ENCODE measurements at regions not wholly inside any gene's neighbourhood (a gene's known extent, or its start where the extent isn't known, plus 50 kb on each side); places are given as distances from the start of the nearest gene placed in this dataset.
"Not testable (repeated sequence)": the region's sequence is repeated elsewhere in the genome, so short reads cannot be mapped to it uniquely, and the experiment has no call there.

DNA sequence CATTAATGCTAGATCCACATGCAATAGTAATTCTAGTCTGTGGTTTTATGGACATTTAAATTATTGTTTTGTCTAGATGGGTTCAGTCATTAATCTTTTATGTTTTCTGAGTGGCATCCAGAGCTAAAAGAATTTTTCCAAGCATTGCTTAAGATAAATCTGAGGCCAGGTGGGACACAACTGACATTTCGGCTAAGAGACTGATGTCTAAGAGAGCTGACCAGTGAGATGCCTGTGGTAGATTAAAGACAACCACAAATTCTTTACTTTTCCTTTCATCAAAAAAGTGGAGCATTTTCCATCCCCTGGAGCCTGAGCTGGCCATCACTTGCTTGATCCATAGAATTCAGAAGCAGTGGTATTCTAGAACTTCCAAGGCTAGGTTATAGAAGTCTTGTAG lies 182.2 kb downstream of the NRP2 start:
- no peak overlapping the region for H3K4me3 ChIP-seq
- intact Hi-C loops (cut with DNase I, micrococcal nuclease): no loop called here

DNA sequence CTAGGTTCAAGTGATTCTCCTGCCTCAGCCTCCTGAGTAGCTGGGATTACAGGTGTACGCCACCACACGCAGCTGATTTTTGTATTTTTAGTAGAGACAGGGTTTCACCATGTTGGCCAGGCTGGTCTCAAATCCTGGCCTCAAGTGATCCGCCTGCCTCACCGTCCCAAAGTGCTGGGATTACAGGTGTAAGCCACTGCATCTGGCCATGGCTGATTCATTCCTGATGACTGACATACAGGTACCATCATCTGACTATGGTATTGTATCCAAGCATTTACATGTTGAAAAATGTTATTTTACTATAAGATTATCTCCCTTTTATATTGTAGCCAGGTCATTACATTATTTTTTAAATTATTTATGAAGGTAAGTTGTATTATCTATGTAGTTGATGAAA lies 180.5 kb downstream of the NRP2 start:
- H3K4me3 ChIP-seq; H3K36me3 ChIP-seq (ENCODE audit: low read depth); DNase-seq; intact Hi-C loops (cut with DNase I, micrococcal nuclease); H3K4me1 ChIP-seq (ENCODE audit: low read depth); ATAC-seq; H3K9me3 ChIP-seq: not testable (repeated sequence)

More for the DNA sequence above, 182.2 kb downstream of the NRP2 start:
- H3K9me3 ChIP-seq: no peaks in the 10 kb centered on the region
- ATAC-seq: no peak
- TF ChIP-seq, protein P1, sequence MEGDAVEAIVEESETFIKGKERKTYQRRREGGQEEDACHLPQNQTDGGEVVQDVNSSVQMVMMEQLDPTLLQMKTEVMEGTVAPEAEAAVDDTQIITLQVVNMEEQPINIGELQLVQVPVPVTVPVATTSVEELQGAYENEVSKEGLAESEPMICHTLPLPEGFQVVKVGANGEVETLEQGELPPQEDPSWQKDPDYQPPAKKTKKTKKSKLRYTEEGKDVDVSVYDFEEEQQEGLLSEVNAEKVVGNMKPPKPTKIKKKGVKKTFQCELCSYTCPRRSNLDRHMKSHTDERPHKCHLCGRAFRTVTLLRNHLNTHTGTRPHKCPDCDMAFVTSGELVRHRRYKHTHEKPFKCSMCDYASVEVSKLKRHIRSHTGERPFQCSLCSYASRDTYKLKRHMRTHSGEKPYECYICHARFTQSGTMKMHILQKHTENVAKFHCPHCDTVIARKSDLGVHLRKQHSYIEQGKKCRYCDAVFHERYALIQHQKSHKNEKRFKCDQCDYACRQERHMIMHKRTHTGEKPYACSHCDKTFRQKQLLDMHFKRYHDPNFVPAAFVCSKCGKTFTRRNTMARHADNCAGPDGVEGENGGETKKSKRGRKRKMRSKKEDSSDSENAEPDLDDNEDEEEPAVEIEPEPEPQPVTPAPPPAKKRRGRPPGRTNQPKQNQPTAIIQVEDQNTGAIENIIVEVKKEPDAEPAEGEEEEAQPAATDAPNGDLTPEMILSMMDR (IDR thresholded peaks at IDR 0.05): no peak
- no peak for DNase-seq
- no peaks in the 10 kb centered on the region for H3K4me1 ChIP-seq (ENCODE audit: low read depth)
- no peaks in the 10 kb centered on the region for H3K36me3 ChIP-seq (ENCODE audit: low read depth)

DNA sequence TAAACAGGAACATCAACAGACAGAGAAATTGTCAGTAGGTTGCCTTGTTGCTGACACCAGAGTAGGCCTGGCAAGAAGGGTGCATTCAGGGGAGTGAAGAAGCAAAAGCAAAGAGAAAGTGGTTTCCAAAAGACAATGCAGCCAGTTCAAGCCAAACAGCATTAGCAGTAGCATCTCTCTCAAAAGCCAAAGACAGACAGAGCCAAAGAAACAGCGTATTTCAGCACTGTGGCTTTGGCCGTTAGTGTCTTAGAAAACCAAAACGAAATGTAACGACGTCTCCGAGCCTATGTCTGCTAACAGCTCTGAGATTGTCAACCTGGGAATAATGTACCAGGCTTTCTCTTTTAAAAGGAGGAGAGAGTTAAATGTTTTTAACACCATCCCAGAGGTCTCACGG lies 178.6 kb downstream of the NRP2 start:
- no peaks in the 10 kb centered on the region for H3K4me1 ChIP-seq (ENCODE audit: low read depth)
- DNase-seq (no peak), ATAC-seq (no peak)
- H3K36me3 ChIP-seq (ENCODE audit: low read depth): no peaks in the 10 kb centered on the region
- H3K4me3 ChIP-seq: no peak overlapping the region
- no peaks in the 10 kb centered on the region for H3K9me3 ChIP-seq
- intact Hi-C loops (cut with DNase I, micrococcal nuclease): no loop called here
- TF ChIP-seq, protein P1 (IDR thresholded peaks at IDR 0.05): no peak

DNA sequence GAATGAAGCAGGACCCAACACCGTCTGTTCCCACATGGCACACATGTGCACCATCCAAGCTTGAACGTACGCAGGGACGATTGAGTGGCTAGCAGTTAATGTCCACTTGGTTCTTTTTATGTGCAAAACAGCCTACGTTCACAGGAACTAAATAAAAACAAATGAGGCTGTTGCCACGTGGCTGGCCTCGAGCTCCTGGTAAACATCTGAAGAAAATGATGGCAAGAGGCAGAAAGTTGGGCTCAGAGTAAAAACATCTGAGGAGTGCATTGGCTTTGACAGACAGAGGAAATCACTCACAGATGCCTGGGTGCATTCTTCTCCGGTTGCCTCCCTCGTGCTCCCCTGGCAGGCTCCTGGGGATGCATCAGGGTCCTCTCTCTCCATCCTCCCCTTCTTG lies 177.9 kb downstream of the NRP2 start:
- ATAC-seq (no peak), DNase-seq (no peak)
- TF ChIP-seq, protein P1 (IDR thresholded peaks at IDR 0.05): no peak
- intact Hi-C loops (cut with DNase I, micrococcal nuclease): no loop called here
- Histone ChIP-seq H3K36me3 (ENCODE audit: low read depth) (no peaks in the 10 kb centered on the region), H3K4me1 (ENCODE audit: low read depth) (no peaks in the 10 kb centered on the region), H3K9me3 (no peaks in the 10 kb centered on the region), H3K4me3 (no peak overlapping the region)

DNA sequence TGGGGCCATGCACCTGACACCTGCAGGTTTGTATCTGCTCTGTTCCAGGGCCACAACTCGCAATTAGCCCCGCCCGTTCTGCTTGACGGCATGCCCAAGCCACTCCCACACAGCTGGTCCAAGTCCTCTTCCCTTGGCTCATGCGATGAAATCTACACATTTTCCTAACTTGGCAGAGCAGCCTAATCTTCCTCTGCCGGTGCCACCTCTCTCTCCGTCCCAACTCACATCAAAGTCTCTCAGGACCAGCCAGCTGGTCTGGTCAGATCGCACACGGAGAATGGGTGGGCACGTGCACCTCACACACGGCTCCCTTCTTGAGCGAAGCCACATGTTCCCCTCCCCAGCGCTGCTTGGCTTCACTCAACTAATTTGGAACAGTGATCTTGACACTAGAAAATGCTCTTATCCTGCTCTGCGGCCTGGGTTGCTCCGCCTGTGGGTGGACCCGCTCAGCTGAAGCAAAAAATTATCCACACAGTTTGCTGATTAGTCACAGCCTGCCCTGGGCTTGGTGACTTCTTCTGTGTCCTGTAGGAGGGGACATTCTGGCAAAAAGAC lies 176.7 kb downstream of the NRP2 start:
- Histone ChIP-seq H3K4me1 (ENCODE audit: low read depth) (no peaks in the 10 kb centered on the region), H3K9me3 (no peaks in the 10 kb centered on the region), H3K36me3 (ENCODE audit: low read depth) (no peaks in the 10 kb centered on the region), H3K4me3 (no peak overlapping the region)
- TF ChIP-seq, protein P1 (IDR thresholded peaks at IDR 0.05): no peak
- peak in 2 of 3 donors; percentile 55 for DNase-seq
- intact Hi-C loops (cut with DNase I, micrococcal nuclease): no loop called here
- peak; percentile 65 for ATAC-seq

DNA sequence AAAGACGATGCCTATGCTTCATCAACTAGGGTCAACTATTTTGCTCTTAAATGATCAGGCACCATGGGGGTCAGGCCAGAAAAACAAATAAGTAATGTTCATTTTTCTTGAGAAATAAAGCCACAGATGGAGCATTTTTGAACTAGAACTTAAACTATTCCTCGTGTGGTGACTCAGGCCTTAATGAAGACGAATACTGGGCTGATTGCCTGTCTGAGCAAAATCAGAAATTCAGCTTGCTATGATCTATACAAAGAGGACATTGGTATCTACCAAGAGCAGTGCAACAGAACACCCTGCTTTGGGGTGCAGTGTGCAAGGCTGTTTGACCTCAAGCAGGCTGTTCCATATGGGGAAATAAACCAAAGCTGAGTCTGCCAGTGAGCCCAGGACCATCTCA lies 176.0 kb downstream of the NRP2 start:
- Histone ChIP-seq H3K36me3 (ENCODE audit: low read depth) (no peaks in the 10 kb centered on the region), H3K4me1 (ENCODE audit: low read depth) (no peaks in the 10 kb centered on the region), H3K4me3 (no peak overlapping the region), H3K9me3 (no peaks in the 10 kb centered on the region)
- ATAC-seq (no peak), DNase-seq (no peak)
- TF ChIP-seq, protein P1 (IDR thresholded peaks at IDR 0.05): no peak
- intact Hi-C loops (cut with DNase I, micrococcal nuclease): no loop called here
